Neural crest cell (in vitro differentiated cells): ENCODE measurements at regions not wholly inside any gene's neighbourhood (a gene's known extent, or its start where the extent isn't known, plus 50 kb on each side); places are given as distances from the start of the nearest gene placed in this dataset.
A peak's percentile ranks its signal among the peaks of the same experiment; 100 is the strongest.

Experiments used
- DNase-seq: peaks from one replicate; pipeline ENCODE4 v3.0.0; 2021; ENCODE audit warnings: low read depth, mixed read lengths, low spot score
- H3K27ac Mint-ChIP-seq: one replicate; pipeline ENCODE4 v1.8.0; 2021; ENCODE audit warnings: mild to moderate bottlenecking, mixed read lengths; ENCODE audit not compliant: unreplicated experiment
- H3K27me3 Mint-ChIP-seq: 2 replicates; pipeline ENCODE4 v1.8.0; 2021; ENCODE audit warnings: low read depth, mild to moderate bottlenecking, mixed read lengths
- H3K36me3 Mint-ChIP-seq: 2 replicates; pipeline ENCODE4 v1.8.0; 2021; ENCODE audit warnings: low read depth, mild to moderate bottlenecking, mixed read lengths
- H3K4me1 Mint-ChIP-seq: 2 replicates; pipeline ENCODE4 v1.8.0; 2021; ENCODE audit warnings: mixed read lengths
- H3K4me3 Mint-ChIP-seq: one replicate; pipeline ENCODE4 v1.8.0; 2021; ENCODE audit warnings: mild to moderate bottlenecking, mixed read lengths
- H3K9me3 Mint-ChIP-seq: 2 replicates; pipeline ENCODE4 v1.8.0; 2021; ENCODE audit warnings: mixed read lengths
- TF ChIP-seq, protein P1 (sequence below): fragments of 200-600 bp; sonication (generic); conservative IDR thresholded peaks from 2 replicates; pipeline ENCODE4 v1.5.0; 2021; ENCODE audit warnings: antibody characterized with exemption, mild to moderate bottlenecking

DNA sequence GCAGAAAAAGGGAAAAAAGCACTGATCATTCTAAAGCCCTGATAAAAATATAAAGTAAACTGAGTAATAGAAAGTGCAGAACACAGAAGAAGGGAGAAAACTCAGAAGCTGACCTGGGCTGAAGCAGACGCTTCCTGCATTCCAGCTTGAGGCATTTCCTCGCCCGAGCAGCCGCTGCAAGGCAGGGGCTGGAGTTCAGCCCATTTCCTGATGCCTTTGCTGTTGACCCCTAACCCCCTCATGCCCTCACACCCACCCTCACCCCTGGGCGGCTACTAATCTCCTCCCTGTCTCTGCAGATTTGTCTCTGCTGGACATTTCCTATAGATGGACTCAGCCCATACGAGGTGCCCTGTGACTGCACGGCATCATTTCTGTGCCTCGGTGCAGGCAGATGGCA, 227.8 kb downstream of the NPHP4 start:
- H3K9me3 Mint-ChIP-seq: peaks cover 4% of the 10 kb centered on the region
- H3K27me3 Mint-ChIP-seq: peaks cover 43% of the 10 kb centered on the region
- H3K4me1 Mint-ChIP-seq: peaks cover 42% of the 10 kb centered on the region
- H3K4me3 Mint-ChIP-seq: no peak overlapping the region
- TF ChIP-seq, protein P1, sequence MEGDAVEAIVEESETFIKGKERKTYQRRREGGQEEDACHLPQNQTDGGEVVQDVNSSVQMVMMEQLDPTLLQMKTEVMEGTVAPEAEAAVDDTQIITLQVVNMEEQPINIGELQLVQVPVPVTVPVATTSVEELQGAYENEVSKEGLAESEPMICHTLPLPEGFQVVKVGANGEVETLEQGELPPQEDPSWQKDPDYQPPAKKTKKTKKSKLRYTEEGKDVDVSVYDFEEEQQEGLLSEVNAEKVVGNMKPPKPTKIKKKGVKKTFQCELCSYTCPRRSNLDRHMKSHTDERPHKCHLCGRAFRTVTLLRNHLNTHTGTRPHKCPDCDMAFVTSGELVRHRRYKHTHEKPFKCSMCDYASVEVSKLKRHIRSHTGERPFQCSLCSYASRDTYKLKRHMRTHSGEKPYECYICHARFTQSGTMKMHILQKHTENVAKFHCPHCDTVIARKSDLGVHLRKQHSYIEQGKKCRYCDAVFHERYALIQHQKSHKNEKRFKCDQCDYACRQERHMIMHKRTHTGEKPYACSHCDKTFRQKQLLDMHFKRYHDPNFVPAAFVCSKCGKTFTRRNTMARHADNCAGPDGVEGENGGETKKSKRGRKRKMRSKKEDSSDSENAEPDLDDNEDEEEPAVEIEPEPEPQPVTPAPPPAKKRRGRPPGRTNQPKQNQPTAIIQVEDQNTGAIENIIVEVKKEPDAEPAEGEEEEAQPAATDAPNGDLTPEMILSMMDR: no peak
- H3K27ac Mint-ChIP-seq: no peak overlapping the region
- no peak for DNase-seq
- H3K36me3 Mint-ChIP-seq: peaks cover 5% of the 10 kb centered on the region

DNA sequence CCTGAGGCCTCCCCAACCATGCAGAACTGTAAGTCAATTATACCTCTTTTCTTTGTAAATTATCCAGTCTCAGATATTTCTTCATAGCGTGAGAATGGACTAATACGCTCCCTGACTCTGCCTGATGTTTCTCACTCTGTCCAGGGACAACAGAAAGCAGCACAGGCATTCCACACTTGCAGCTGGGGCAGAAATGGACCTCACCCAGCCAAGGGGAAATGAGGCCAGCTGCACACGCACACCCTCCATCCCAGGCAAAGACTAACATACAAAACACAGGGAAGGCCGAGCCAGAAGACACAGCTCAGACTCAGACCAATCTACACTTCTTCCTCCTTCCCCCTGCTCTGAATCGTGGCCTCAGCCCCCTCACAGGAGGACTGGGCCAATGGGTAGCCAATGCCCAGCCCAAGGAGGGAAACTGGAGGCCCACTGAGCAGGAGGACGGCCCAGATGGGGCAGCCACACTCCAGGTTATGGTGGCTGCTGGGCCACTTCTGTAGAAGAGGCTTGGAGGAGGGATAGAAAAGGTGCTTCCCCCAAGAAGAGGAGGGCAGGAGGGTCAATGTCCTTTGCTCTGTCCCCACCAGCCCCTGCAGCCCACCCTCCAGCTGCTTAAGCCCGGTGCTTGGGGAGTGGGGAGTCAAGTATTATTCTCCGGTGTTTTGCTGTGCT, 228.4 kb downstream of the NPHP4 start:
- Mint-ChIP-seq H3K4me1 (peaks cover 42% of the 10 kb centered on the region), H3K27me3 (peaks cover 39% of the 10 kb centered on the region), H3K4me3 (no peak overlapping the region), H3K27ac (peak overlapping the region; percentile 84), H3K9me3 (peaks cover 4% of the 10 kb centered on the region), H3K36me3 (peaks cover 5% of the 10 kb centered on the region)
- DNase-seq: no peak
- TF ChIP-seq, protein P1: no peak

DNA sequence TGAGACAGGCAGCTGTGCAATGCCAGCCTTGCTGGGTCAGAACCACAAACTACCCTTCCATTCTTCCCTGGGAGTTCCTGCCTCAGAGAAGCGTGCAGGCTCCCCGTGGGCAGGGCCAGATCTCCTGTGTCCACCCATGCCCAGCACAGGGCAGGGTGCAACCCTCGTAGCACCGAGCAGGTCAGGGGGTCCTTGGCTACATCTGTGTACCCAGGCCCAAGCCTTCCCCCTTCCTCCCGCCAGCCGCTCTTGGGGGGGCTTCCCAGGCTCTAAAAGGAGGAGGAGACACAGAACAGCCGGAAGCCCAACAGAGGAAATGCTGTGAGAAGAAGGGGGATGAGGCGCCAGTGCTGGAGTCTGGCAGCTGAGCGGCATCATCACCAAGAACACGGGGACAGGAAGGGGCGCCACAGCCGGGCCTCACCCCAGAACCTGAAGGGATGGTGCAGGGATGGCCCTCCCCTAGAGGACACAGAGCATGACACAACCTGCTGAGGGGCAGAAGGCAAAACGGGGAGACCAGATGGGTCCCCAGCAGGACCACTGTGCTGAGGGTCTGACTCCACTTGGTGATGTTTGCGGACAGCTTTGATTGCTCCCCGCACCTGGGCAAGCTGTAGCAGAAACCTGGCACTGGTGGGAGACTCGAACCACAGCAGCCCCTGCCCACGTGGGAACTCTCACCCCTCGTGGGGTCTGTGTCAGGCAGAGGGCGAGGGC, 233.2 kb downstream of the NPHP4 start:
- peaks cover 4% of the 10 kb centered on the region for H3K9me3 Mint-ChIP-seq
- DNase-seq: no peak
- TF ChIP-seq, protein P1: no peak
- peaks cover 7% of the 10 kb centered on the region for H3K4me1 Mint-ChIP-seq
- no peak overlapping the region for H3K27ac Mint-ChIP-seq
- no peak overlapping the region for H3K4me3 Mint-ChIP-seq
- H3K36me3 Mint-ChIP-seq: peaks cover 3% of the 10 kb centered on the region
- peaks cover 8% of the 10 kb centered on the region for H3K27me3 Mint-ChIP-seq

DNA sequence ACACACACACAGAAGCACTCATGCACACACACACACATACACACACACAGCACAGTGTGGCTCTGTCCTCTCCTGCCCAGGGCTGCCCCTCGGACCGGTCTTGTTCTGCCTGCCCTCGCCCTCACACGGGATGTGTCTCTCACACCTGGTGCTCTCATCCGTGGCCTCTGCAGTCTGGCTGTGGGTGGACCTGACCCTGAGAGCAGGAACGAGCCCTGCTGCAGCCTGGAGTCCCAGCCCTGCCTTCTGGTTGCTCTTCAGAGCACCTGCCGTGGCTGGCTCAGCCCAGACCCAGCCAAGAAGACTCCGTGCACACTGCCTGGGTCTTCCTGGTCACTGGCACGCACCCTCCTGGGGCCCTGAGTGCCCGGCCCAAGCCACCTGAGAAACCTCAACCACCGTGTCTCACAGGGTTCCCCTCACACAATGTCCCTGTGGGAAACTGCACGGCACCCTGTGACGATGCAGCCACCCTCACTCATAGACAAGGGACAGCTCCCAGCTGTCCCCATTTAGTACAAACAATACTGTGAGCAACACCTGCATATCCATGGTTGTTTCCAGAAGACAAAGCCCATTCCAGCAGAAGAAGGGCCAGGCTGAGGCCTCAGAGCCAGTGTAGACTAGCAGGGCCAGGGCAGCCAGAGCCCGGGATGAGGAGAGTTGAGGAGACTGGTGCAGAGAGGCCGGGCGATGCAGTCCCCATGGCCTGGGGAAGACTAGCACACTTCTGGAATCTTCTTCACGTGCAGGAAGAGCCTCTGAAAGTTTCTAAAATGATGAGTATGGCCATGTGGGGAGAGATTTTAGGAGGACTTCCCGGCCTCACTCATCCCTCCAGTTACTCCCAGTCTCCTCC, 234.0 kb downstream of the NPHP4 start:
- no peaks in the 10 kb centered on the region for H3K9me3 Mint-ChIP-seq
- no peaks in the 10 kb centered on the region for H3K36me3 Mint-ChIP-seq
- no peak overlapping the region for H3K27ac Mint-ChIP-seq
- peaks cover 4% of the 10 kb centered on the region for H3K27me3 Mint-ChIP-seq
- no peak overlapping the region for H3K4me3 Mint-ChIP-seq
- TF ChIP-seq, protein P1: no peak
- no peak for DNase-seq
- no peaks in the 10 kb centered on the region for H3K4me1 Mint-ChIP-seq

DNA sequence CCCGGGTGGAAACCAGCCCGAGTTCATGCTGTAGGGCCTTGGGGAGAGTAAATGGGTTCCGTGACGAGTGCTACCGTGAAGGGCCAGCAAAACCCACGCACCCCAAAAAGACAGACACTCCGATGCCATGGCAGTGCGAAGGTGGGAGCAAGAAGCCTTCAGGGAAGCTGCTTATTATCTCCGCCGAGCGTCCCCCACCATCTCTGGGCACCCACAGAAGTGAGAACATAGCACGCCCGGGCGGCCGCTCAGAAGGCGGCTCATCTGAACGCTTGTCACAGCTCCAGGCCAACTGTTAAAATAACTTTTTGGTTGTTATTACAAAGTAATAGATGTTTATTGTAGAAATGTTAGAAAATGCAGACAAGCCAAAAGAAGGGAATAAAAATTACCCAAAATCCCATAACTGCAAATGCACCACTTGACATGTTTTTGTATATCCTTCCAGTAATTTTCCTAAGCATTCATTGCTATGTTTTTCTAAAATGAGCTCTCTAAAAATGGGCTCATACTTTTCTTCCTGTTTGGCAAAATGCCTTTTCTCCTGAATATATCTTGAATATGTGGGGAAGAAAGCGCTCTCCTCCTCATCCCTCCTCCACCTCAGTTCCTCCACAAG, 234.9 kb downstream of the NPHP4 start:
- TF ChIP-seq, protein P1: no peak
- H3K4me1 Mint-ChIP-seq: peaks cover 5% of the 10 kb centered on the region
- no peaks in the 10 kb centered on the region for H3K36me3 Mint-ChIP-seq
- H3K4me3 Mint-ChIP-seq: no peak overlapping the region
- H3K27ac Mint-ChIP-seq: no peak overlapping the region
- DNase-seq: no peak
- H3K27me3 Mint-ChIP-seq: peaks cover 4% of the 10 kb centered on the region
- H3K9me3 Mint-ChIP-seq: no peaks in the 10 kb centered on the region
